ENCODE measurements at regions not wholly inside any gene's neighbourhood (a gene's known extent, or its start where the extent isn't known, plus 50 kb on each side); places are given as distances from the start of the nearest gene placed in this dataset.

DNA sequence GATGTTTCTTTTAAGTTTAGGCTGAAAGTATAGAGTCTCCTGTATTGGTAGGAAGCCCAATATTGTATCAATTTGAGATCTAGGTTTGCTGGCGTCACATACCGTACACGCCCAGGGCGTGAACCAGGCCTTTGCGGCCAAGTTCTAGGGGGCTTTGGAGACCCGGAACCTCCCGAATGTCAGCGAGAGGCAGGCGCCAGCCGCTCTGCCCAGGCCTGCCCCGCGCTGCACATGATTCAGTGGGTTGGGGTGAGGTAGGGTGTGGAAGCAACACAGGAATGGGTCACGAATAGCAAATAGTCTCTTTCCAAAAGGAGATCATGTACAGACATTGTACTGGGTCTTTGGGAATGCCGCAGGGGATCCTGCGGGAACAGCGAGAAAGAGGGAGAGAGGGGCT, 195.7 kb upstream of the FAT1 start (continued):
- TF ChIP-seq, protein P1, sequence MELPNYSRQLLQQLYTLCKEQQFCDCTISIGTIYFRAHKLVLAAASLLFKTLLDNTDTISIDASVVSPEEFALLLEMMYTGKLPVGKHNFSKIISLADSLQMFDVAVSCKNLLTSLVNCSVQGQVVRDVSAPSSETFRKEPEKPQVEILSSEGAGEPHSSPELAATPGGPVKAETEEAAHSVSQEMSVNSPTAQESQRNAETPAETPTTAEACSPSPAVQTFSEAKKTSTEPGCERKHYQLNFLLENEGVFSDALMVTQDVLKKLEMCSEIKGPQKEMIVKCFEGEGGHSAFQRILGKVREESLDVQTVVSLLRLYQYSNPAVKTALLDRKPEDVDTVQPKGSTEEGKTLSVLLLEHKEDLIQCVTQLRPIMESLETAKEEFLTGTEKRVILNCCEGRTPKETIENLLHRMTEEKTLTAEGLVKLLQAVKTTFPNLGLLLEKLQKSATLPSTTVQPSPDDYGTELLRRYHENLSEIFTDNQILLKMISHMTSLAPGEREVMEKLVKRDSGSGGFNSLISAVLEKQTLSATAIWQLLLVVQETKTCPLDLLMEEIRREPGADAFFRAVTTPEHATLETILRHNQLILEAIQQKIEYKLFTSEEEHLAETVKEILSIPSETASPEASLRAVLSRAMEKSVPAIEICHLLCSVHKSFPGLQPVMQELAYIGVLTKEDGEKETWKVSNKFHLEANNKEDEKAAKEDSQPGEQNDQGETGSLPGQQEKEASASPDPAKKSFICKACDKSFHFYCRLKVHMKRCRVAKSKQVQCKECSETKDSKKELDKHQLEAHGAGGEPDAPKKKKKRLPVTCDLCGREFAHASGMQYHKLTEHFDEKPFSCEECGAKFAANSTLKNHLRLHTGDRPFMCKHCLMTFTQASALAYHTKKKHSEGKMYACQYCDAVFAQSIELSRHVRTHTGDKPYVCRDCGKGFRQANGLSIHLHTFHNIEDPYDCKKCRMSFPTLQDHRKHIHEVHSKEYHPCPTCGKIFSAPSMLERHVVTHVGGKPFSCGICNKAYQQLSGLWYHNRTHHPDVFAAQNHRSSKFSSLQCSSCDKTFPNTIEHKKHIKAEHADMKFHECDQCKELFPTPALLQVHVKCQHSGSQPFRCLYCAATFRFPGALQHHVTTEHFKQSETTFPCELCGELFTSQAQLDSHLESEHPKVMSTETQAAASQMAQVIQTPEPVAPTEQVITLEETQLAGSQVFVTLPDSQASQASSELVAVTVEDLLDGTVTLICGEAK (IDR thresholded peaks at IDR 0.05), result no peak
- TF ChIP-seq, protein P1 (CRISPR knock-in tag; IDR thresholded peaks at IDR 0.05), result no peak
- TF ChIP-seq FOSL1 (CRISPR knock-in tag; IDR thresholded peaks at IDR 0.05; ENCODE audit: borderline replicate concordance), result no peak
- no peak for TF ChIP-seq HNF4A (CRISPR knock-in tag; IDR thresholded peaks at IDR 0.05)
- no peak for TF ChIP-seq SMAD9 (CRISPR knock-in tag; IDR thresholded peaks at IDR 0.05)
- TF ChIP-seq U2AF1 (optimal IDR thresholded peaks at IDR 0.05; ENCODE audit: low read depth, low read length), result no peak
- TF ChIP-seq, protein P2, sequence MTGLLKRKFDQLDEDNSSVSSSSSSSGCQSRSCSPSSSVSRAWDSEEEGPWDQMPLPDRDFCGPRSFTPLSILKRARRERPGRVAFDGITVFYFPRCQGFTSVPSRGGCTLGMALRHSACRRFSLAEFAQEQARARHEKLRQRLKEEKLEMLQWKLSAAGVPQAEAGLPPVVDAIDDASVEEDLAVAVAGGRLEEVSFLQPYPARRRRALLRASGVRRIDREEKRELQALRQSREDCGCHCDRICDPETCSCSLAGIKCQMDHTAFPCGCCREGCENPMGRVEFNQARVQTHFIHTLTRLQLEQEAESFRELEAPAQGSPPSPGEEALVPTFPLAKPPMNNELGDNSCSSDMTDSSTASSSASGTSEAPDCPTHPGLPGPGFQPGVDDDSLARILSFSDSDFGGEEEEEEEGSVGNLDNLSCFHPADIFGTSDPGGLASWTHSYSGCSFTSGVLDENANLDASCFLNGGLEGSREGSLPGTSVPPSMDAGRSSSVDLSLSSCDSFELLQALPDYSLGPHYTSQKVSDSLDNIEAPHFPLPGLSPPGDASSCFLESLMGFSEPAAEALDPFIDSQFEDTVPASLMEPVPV (CRISPR knock-in tag; IDR thresholded peaks at IDR 0.05), result no peak
- no peak for TF ChIP-seq ZSCAN31 (CRISPR knock-in tag; IDR thresholded peaks at IDR 0.05; ENCODE audit: low read depth)
